HCT116 (cell line): ENCODE measurements at regions not wholly inside any gene's neighbourhood (a gene's known extent, or its start where the extent isn't known, plus 50 kb on each side); places are given as distances from the start of the nearest gene placed in this dataset.

Experiments
- ATAC-seq: fragments of 200-7000 bp; cut with Tn5 transposase; 2 replicates; pipeline ENCODE4 v1.9.1; 2020; ENCODE audit warnings: mild to moderate bottlenecking, moderate library complexity
- BruUV-seq: library from RNA; stranded (reverse); fragments of 400-500 nt; replicated peaks from 2 replicates; lab custom pipeline; 2021; lab: Mats Ljungman, UMichigan
- CTCF ChIA-PET: fragments of 300-600 bp; sonication (Branson Sonifier 250); formaldehyde crosslinking; loops from one replicate; lab custom pipeline; 2021; ENCODE audit warnings: antibody characterized with exemption; lab: Charles Lee
- POLR2A ChIA-PET: fragments of 300-600, 350-600 bp; sonication (Branson Sonifier 250); formaldehyde crosslinking; loops from one replicate; lab custom pipeline; 2021; ENCODE audit warnings: antibody characterized with exemption; lab: Charles Lee
- RAD21 ChIA-PET, 2 experiments: fragments of 300-600 bp; sonication (Branson Sonifier 250); formaldehyde crosslinking; loops; one replicate each; lab custom pipeline; 2023; ENCODE audit warnings: low total read pairs in 2 of 2; ENCODE audit not compliant: uncharacterized antibody in 2 of 2, unreplicated experiment in 2 of 2, low non-redundant PET in 1 of 2; lab: Charles Lee
- DNase-seq: peaks from one replicate; pipeline ENCODE4 v3.0.0-alpha.2; 2010; ENCODE audit warnings: low read depth, low spot score
- H2AFZ ChIP-seq: fragments of 200-600 bp; shearing (Covaris generic), sonication (generic); 2 replicates; pipeline ENCODE4 v1.6.1; 2017; ENCODE audit warnings: low read depth, mixed run types, mixed read lengths, antibody characterized with exemption, low read length; ENCODE audit not compliant: poor library complexity, severe bottlenecking
- H3K27ac ChIP-seq: 2 replicates; pipeline ENCODE4 v1.5.1; 2012; ENCODE audit warnings: low read depth, low read length
- H3K27me3 ChIP-seq: fragments of 200-600 bp; sonication (generic); 2 replicates; pipeline ENCODE4 v1.6.1; 2016; ENCODE audit warnings: mixed run types, low read length, mixed read lengths; ENCODE audit not compliant: insufficient read depth
- H3K36me3 ChIP-seq, 2 experiments: fragments of 200-500 bp in 1 of 2; fragments of 200-600 bp in 1 of 2; sonication (Bioruptor generic) in 1 of 2; sonication (generic) in 1 of 2; 2 replicates each; pipeline versions ENCODE4 v1.5.1 to v1.6.1; 2014 to 2016; ENCODE audit warnings: low read length in 2 of 2, inconsistent platforms in 1 of 2, mixed read lengths in 1 of 2, mixed run types in 1 of 2; ENCODE audit not compliant: insufficient read depth in 2 of 2, control insufficient read depth in 1 of 2
- H3K4me1 ChIP-seq, 2 experiments: fragments of 200-600 bp in 1 of 2; sonication (generic) in 1 of 2; 2 replicates each; pipeline versions ENCODE4 v1.5.1 to v1.6.1; 2012 to 2017; ENCODE audit warnings: low read length in 2 of 2, inconsistent platforms in 1 of 2, mild to moderate bottlenecking in 1 of 2, mixed read lengths in 1 of 2, mixed run types in 1 of 2, moderate library complexity in 1 of 2; ENCODE audit not compliant: insufficient read depth in 2 of 2, control insufficient read depth in 1 of 2
- H3K4me2 ChIP-seq: fragments of 200-600 bp; sonication (generic); 2 replicates; pipeline ENCODE4 v1.6.1; 2017; ENCODE audit warnings: mixed run types, low read length, mixed read lengths
- H3K4me3 ChIP-seq, 2 experiments: fragments of 200-600 bp in 1 of 2; sonication (generic) in 1 of 2; replicated peaks in 1 of 2; 2 replicates each; pipeline ENCODE4 v1.5.1; 2011 to 2016; ENCODE audit warnings: low read length in 2 of 2, control low read depth in 1 of 2, low read depth in 1 of 2, mild to moderate bottlenecking in 1 of 2, mixed read lengths in 1 of 2, mixed run types in 1 of 2
- H3K79me2 ChIP-seq: fragments of 200-600 bp; sonication (generic); 2 replicates; pipeline ENCODE4 v1.6.1; 2017; ENCODE audit warnings: mild to moderate bottlenecking, mixed run types, low read length, moderate library complexity, mixed read lengths; ENCODE audit not compliant: insufficient read depth
- H3K9ac ChIP-seq: fragments of 200-600 bp; sonication (generic); 2 replicates; pipeline ENCODE4 v1.6.1; 2016; ENCODE audit warnings: low read length, mixed read lengths
- H3K9me2 ChIP-seq: fragments of 200-600 bp; sonication (generic), shearing (Covaris generic); 2 replicates; pipeline ENCODE4 v1.6.1; 2017; ENCODE audit warnings: mixed run types, mild to moderate bottlenecking, moderate library complexity; ENCODE audit not compliant: insufficient read depth
- H3K9me3 ChIP-seq, 2 experiments: fragments of 200-500 bp in 1 of 2; fragments of 200-600 bp in 1 of 2; sonication (Bioruptor generic) in 1 of 2; sonication (generic) in 1 of 2; 2 replicates each; pipeline ENCODE4 v1.6.1; 2014 to 2017; ENCODE audit warnings: low read length in 2 of 2, mixed read lengths in 2 of 2, inconsistent platforms in 1 of 2, low read depth in 1 of 2, mild to moderate bottlenecking in 1 of 2, mixed run types in 1 of 2, moderate library complexity in 1 of 2; ENCODE audit not compliant: control insufficient read depth in 1 of 2, insufficient read depth in 1 of 2
- H4K20me1 ChIP-seq: fragments of 200-600 bp; sonication (generic), shearing (Covaris generic); 2 replicates; pipeline ENCODE4 v1.6.1; 2017; ENCODE audit warnings: mixed run types, mild to moderate bottlenecking, moderate library complexity; ENCODE audit not compliant: insufficient read depth
- ATF3 ChIP-seq: IDR thresholded peaks from 2 replicates; pipeline ENCODE4 v1.6.1; 2012
- CBX3 ChIP-seq: IDR thresholded peaks from 2 replicates; pipeline ENCODE4 v1.6.1; 2012; ENCODE audit warnings: low read depth
- CEBPB ChIP-seq: IDR thresholded peaks from 2 replicates; pipeline ENCODE4 v1.6.1; 2012; ENCODE audit warnings: low read depth
- ELF1 ChIP-seq: IDR thresholded peaks from 2 replicates; pipeline ENCODE4 v1.6.1; 2012; ENCODE audit warnings: low read depth, borderline replicate concordance
- EZH2phosphoT487 ChIP-seq: fragments of 200-600 bp; IDR thresholded peaks from 2 replicates; pipeline ENCODE4 v1.6.1; 2018; ENCODE audit warnings: antibody characterized with exemption, borderline replicate concordance
- FOSL1 ChIP-seq: IDR thresholded peaks from 2 replicates; pipeline ENCODE4 v1.6.1; 2012; ENCODE audit warnings: low read depth
- JUND ChIP-seq: IDR thresholded peaks from 2 replicates; pipeline ENCODE4 v1.6.1; 2012
- POLR2A ChIP-seq: IDR thresholded peaks from 2 replicates; pipeline ENCODE4 v1.7.0; 2011; ENCODE audit warnings: borderline replicate concordance; ENCODE audit not compliant: insufficient read depth, insufficient read length; ENCODE audit errors: extremely low read depth
- SIN3A ChIP-seq: IDR thresholded peaks from 2 replicates; pipeline ENCODE4 v1.6.1; 2012; ENCODE audit warnings: low read depth
- SP1 ChIP-seq: IDR thresholded peaks from 2 replicates; pipeline ENCODE4 v1.6.1; 2012; ENCODE audit warnings: low read depth
- SRF ChIP-seq: IDR thresholded peaks from 2 replicates; pipeline ENCODE4 v1.6.1; 2012; ENCODE audit warnings: low read depth
- intact Hi-C: fragments of 100-400 bp; cut with micrococcal nuclease; formaldehyde crosslinking; loops from 2 replicates; pipeline ENCODE4 v1.10.0; 2022
- TF ChIP-seq, protein P1 (sequence below), 3 experiments: fragments of 200-600 bp in 1 of 3; sonication (generic) in 1 of 3; IDR thresholded peaks in 2 of 3; conservative IDR thresholded peaks in 1 of 3; 2 replicates each; pipeline ENCODE4 v1.5.1; 2012 to 2017; ENCODE audit warnings: low read depth in 2 of 3, low read length in 2 of 3, antibody characterized with exemption in 1 of 3, borderline replicate concordance in 1 of 3, control low read depth in 1 of 3, mild to moderate bottlenecking in 1 of 3, mixed read lengths in 1 of 3, mixed run types in 1 of 3, moderate library complexity in 1 of 3; ENCODE audit not compliant: insufficient read depth in 1 of 3

GRCh38 chr9:106451223-106451622, 411.7 kb upstream of the ZNF462 start:
- H3K4me2 ChIP-seq: no peak overlapping the region
- BruUV-seq: no TSS peak
- no peak overlapping the region for H3K4me3 ChIP-seq
- no peaks in the 10 kb centered on the region for H3K79me2 ChIP-seq
- H3K9ac ChIP-seq: no peak overlapping the region
- DNase-seq: no peak
- no peaks in the 10 kb centered on the region for H3K36me3 ChIP-seq
- no peak overlapping the region for H3K27ac ChIP-seq
- CTCF ChIA-PET: no interaction called here
- no peaks in the 10 kb centered on the region for H4K20me1 ChIP-seq
- POLR2A ChIA-PET: no interaction called here
- H3K9me2 ChIP-seq: no peaks in the 10 kb centered on the region
- no peak for ATAC-seq
- RAD21 ChIA-PET: no interaction called here
- intact Hi-C loops: no loop called here
- no peaks in the 10 kb centered on the region for H3K4me1 ChIP-seq
- TF ChIP-seq FOSL1 (no peak), CBX3 (no peak), JUND (no peak), EZH2phosphoT487 (no peak), SP1 (no peak)
- H2AFZ ChIP-seq: no peak overlapping the region
- H3K9me3 ChIP-seq: no peaks in the 10 kb centered on the region
- peaks cover 3% of the 10 kb centered on the region; the same call in 1 of the 2 replicates for H3K27me3 ChIP-seq

GRCh38 chr9:106456581-106456980, 406.4 kb upstream of the ZNF462 start:
- H3K79me2 ChIP-seq: no peaks in the 10 kb centered on the region
- no peaks in the 10 kb centered on the region for H3K9me2 ChIP-seq
- BruUV-seq: no TSS peak
- no peak overlapping the region for H3K27ac ChIP-seq
- no peak overlapping the region for H3K4me3 ChIP-seq
- CTCF ChIA-PET: no interaction called here
- no peak overlapping the region for H3K4me2 ChIP-seq
- intact Hi-C loops: loop anchor here (2.0 kb wide), 1 partner anchor 20 kb away; no protein-coding TSS in a partner anchor
- POLR2A ChIA-PET: no interaction called here
- H3K4me1 ChIP-seq: no peaks in the 10 kb centered on the region
- no peak for ATAC-seq
- H3K9me3 ChIP-seq: no peaks in the 10 kb centered on the region
- 0 out of 2 replicates have a peak, but pooled peaks cover 3% of the 10 kb centered on the region for H3K27me3 ChIP-seq
- no peaks in the 10 kb centered on the region for H4K20me1 ChIP-seq
- H2AFZ ChIP-seq: no peak overlapping the region
- no peak overlapping the region for H3K9ac ChIP-seq
- TF ChIP-seq ELF1: no peak
- no peak for TF ChIP-seq SRF
- TF ChIP-seq CEBPB: no peak
- TF ChIP-seq POLR2A: no peak
- TF ChIP-seq, protein P1, sequence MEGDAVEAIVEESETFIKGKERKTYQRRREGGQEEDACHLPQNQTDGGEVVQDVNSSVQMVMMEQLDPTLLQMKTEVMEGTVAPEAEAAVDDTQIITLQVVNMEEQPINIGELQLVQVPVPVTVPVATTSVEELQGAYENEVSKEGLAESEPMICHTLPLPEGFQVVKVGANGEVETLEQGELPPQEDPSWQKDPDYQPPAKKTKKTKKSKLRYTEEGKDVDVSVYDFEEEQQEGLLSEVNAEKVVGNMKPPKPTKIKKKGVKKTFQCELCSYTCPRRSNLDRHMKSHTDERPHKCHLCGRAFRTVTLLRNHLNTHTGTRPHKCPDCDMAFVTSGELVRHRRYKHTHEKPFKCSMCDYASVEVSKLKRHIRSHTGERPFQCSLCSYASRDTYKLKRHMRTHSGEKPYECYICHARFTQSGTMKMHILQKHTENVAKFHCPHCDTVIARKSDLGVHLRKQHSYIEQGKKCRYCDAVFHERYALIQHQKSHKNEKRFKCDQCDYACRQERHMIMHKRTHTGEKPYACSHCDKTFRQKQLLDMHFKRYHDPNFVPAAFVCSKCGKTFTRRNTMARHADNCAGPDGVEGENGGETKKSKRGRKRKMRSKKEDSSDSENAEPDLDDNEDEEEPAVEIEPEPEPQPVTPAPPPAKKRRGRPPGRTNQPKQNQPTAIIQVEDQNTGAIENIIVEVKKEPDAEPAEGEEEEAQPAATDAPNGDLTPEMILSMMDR (IDR thresholded peaks at IDR 0.05 in 2 of 3, conservative IDR thresholded peaks at IDR 0.05 in 1 of 3; ENCODE audit: borderline replicate concordance in 1 of 3, insufficient read depth in 1 of 3, low read depth in 2 of 3, low read length in 2 of 3): no peak
- no peak for TF ChIP-seq SP1
- TF ChIP-seq SIN3A: no peak
- no peak for TF ChIP-seq JUND
- no peak for TF ChIP-seq ATF3
- TF ChIP-seq, all 23 proteins: peak for 0
- H3K36me3 ChIP-seq: no peaks in the 10 kb centered on the region
- RAD21 ChIA-PET: no interaction called here
- DNase-seq: no peak
